NOMO-1 (cell line): ENCODE measurements at regions not wholly inside any gene's neighbourhood (a gene's known extent, or its start where the extent isn't known, plus 50 kb on each side); places are given as distances from the start of the nearest gene placed in this dataset.

Experiments used
- DNase-seq, 2 experiments: peaks; one replicate each; lab custom pipeline; 2025; ENCODE audit not compliant: unreplicated experiment in 2 of 2; lab: John Stamatoyannopoulos, UW

- no peak for DNase-seq
Observed at GRCh38 chr3:132834356-132834755, 112.1 kb upstream of the NPHP3 start.

- no peak for DNase-seq
Observed at GRCh38 chr3:132829101-132829500, 106.9 kb upstream of the NPHP3 start.

- no peak for DNase-seq
Observed at GRCh38 chr3:132822837-132823236, 100.6 kb upstream of the NPHP3 start.

GRCh38 chr3:132822266-132822665 is 100.1 kb upstream of the NPHP3 start:
- DNase-seq, result no peak

GRCh38 chr3:132821314-132821713 is 99.1 kb upstream of the NPHP3 start:
- DNase-seq, result no peak

- no peak for DNase-seq
Observed at GRCh38 chr3:132818251-132818650, 96.0 kb upstream of the NPHP3 start.

- no peak for DNase-seq
Observed at GRCh38 chr3:132817646-132818177, 95.5 kb upstream of the NPHP3 start.

GRCh38 chr3:132805071-132805470 is 82.9 kb upstream of the NPHP3 start:
- no peak for DNase-seq

- no peak for DNase-seq
Observed at GRCh38 chr3:132804498-132804897, 82.3 kb upstream of the NPHP3 start.

GRCh38 chr3:132803889-132804288 is 81.7 kb upstream of the NPHP3 start:
- DNase-seq, result no peak

- DNase-seq, result no peak
Observed at GRCh38 chr3:132800958-132801357, 78.7 kb upstream of the NPHP3 start.

GRCh38 chr3:132790806-132791205 is 68.6 kb upstream of the NPHP3 start:
- DNase-seq, result no peak

- no peak for DNase-seq
Observed at GRCh38 chr3:132789959-132790358, 67.8 kb upstream of the NPHP3 start.

GRCh38 chr3:132788301-132788671 is 66.1 kb upstream of the NPHP3 start:
- no peak for DNase-seq

GRCh38 chr3:132787616-132788300 is 65.5 kb upstream of the NPHP3 start:
- no peak for DNase-seq

- DNase-seq, result no peak
Observed at GRCh38 chr3:132786890-132787289, 64.7 kb upstream of the NPHP3 start.

GRCh38 chr3:132785292-132785691 is 63.1 kb upstream of the NPHP3 start:
- no peak for DNase-seq

GRCh38 chr3:132784502-132785025 is 62.4 kb upstream of the NPHP3 start:
- no peak for DNase-seq

GRCh38 chr3:132783152-132783551 is 60.9 kb upstream of the NPHP3 start:
- no peak for DNase-seq

- DNase-seq, result no peak
Observed at GRCh38 chr3:132781922-132782321, 59.7 kb upstream of the NPHP3 start.

GRCh38 chr3:132777171-132777570 is 55.0 kb upstream of the NPHP3 start:
- DNase-seq, result no peak

- DNase-seq, result no peak
Observed at GRCh38 chr3:132773071-132773619, 50.9 kb upstream of the NPHP3 start.
